WTC11 (cell line): ENCODE measurements at regions not wholly inside any gene's neighbourhood (a gene's known extent, or its start where the extent isn't known, plus 50 kb on each side); places are given as distances from the start of the nearest gene placed in this dataset.

Experiments
- ATAC-seq: fragments of 200-7000 bp; cut with Tn5 transposase; 2 replicates; pipeline ENCODE4 v1.10.0; 2021; ENCODE audit warnings: mild to moderate bottlenecking, moderate library complexity
- CTCF ChIA-PET: fragments of 300-600 bp; sonication (Branson Sonifier 250); formaldehyde crosslinking; loops from one replicate; lab custom pipeline; 2021; ENCODE audit warnings: antibody characterized with exemption; lab: Charles Lee
- POLR2A ChIA-PET: fragments of 350-600 bp; sonication (Branson Sonifier 250); formaldehyde crosslinking; loops from one replicate; lab custom pipeline; 2021; ENCODE audit warnings: antibody characterized with exemption; lab: Charles Lee
- DNase-seq: peaks from one replicate; pipeline ENCODE4 v3.0.0; 2021; ENCODE audit warnings: low spot score
- H3K27ac Mint-ChIP-seq: 2 replicates; pipeline ENCODE4 v1.8.0; 2021; ENCODE audit warnings: mixed read lengths
- H3K27me3 Mint-ChIP-seq: 2 replicates; pipeline ENCODE4 v1.8.0; 2021; ENCODE audit warnings: low read depth, mild to moderate bottlenecking, moderate library complexity, mixed read lengths
- H3K36me3 Mint-ChIP-seq: 2 replicates; pipeline ENCODE4 v1.8.0; 2021; ENCODE audit warnings: mixed read lengths
- H3K4me1 Mint-ChIP-seq: 2 replicates; pipeline ENCODE4 v1.8.0; 2022; ENCODE audit warnings: mixed read lengths
- H3K4me3 Mint-ChIP-seq: 2 replicates; pipeline ENCODE4 v1.8.0; 2021; ENCODE audit warnings: mild to moderate bottlenecking, moderate library complexity, mixed read lengths
- H3K9me3 Mint-ChIP-seq: 2 replicates; pipeline ENCODE4 v1.8.0; 2021; ENCODE audit warnings: mixed read lengths
- ELF4 ChIP-seq: sonication (generic); formaldehyde crosslinking; IDR thresholded peaks from 2 replicates; pipeline ENCODE4 v1.8.1; 2022; ENCODE audit warnings: low read depth, mild to moderate bottlenecking, moderate library complexity, missing genetic modification reagents
- ESRRA ChIP-seq: sonication (generic); formaldehyde crosslinking; IDR thresholded peaks from 2 replicates; pipeline ENCODE4 v1.8.1; 2022; ENCODE audit warnings: mild to moderate bottlenecking, missing genetic modification reagents, borderline replicate concordance
- GRHL2 ChIP-seq: fragments of 250-450 bp; sonication (Bioruptor Pico); IDR thresholded peaks from 2 replicates; pipeline ENCODE4 v1.8.0; 2022; ENCODE audit warnings: mild to moderate bottlenecking, moderate library complexity; ENCODE audit not compliant: insufficient replicate concordance, severe bottlenecking
- MAX ChIP-seq: sonication (generic); formaldehyde crosslinking; IDR thresholded peaks from 2 replicates; pipeline ENCODE4 v1.8.0; 2022; ENCODE audit warnings: mild to moderate bottlenecking, missing genetic modification reagents
- NFATC4 ChIP-seq: fragments of 250-450 bp; sonication (Bioruptor Pico); IDR thresholded peaks from 2 replicates; pipeline ENCODE4 v1.9.0; 2021; ENCODE audit warnings: mild to moderate bottlenecking
- NFYB ChIP-seq: sonication (generic); formaldehyde crosslinking; conservative IDR thresholded peaks from 2 replicates; pipeline ENCODE4 v1.8.0; 2022; ENCODE audit warnings: low read depth, missing genetic modification reagents
- OVOL2 ChIP-seq: fragments of 250-450 bp; sonication (Bioruptor Pico); IDR thresholded peaks from 2 replicates; pipeline ENCODE4 v1.9.0; 2021; ENCODE audit warnings: mild to moderate bottlenecking, borderline replicate concordance
- PRRX2 ChIP-seq: fragments of 250-450 bp; sonication (Bioruptor Pico); IDR thresholded peaks from 2 replicates; pipeline ENCODE4 v1.8.0; 2021; ENCODE audit warnings: mild to moderate bottlenecking
- RORB ChIP-seq: fragments of 250-450 bp; sonication (Bioruptor Pico); IDR thresholded peaks from 2 replicates; pipeline ENCODE4 v1.9.0; 2021; ENCODE audit warnings: mild to moderate bottlenecking
- TCF7 ChIP-seq: sonication (generic); formaldehyde crosslinking; IDR thresholded peaks from 2 replicates; pipeline ENCODE4 v1.8.0; 2022; ENCODE audit warnings: mild to moderate bottlenecking, low read depth, missing genetic modification reagents, moderate library complexity
- TEAD4 ChIP-seq: sonication (generic); formaldehyde crosslinking; IDR thresholded peaks from 2 replicates; pipeline ENCODE4 v1.8.0; 2022; ENCODE audit warnings: mild to moderate bottlenecking, missing genetic modification reagents
- USF2 ChIP-seq: sonication (generic); formaldehyde crosslinking; IDR thresholded peaks from 2 replicates; pipeline ENCODE4 v1.8.1; 2023; ENCODE audit warnings: mild to moderate bottlenecking, missing genetic modification reagents, moderate library complexity
- ZBTB21 ChIP-seq: sonication (generic); formaldehyde crosslinking; IDR thresholded peaks from 2 replicates; pipeline ENCODE4 v1.8.1; 2023; ENCODE audit warnings: mild to moderate bottlenecking, missing genetic modification reagents, borderline replicate concordance
- ZNF232 ChIP-seq: sonication (generic); formaldehyde crosslinking; IDR thresholded peaks from 2 replicates; pipeline ENCODE4 v1.8.0; 2022; ENCODE audit warnings: mild to moderate bottlenecking, missing genetic modification reagents
- ZNF512 ChIP-seq: sonication (generic); formaldehyde crosslinking; IDR thresholded peaks from 2 replicates; pipeline ENCODE4 v1.8.1; 2022; ENCODE audit warnings: missing genetic modification reagents, borderline replicate concordance
- TF ChIP-seq, protein P1 (sequence below): sonication (generic); formaldehyde crosslinking; conservative IDR thresholded peaks from 2 replicates; pipeline ENCODE4 v1.8.1; 2023; ENCODE audit warnings: mild to moderate bottlenecking, low read depth, missing genetic modification reagents, moderate library complexity
- TF ChIP-seq, protein P2 (sequence below): sonication (generic); formaldehyde crosslinking; conservative IDR thresholded peaks from 2 replicates; pipeline ENCODE4 v1.8.1; 2022; ENCODE audit warnings: mild to moderate bottlenecking, missing genetic modification reagents

DNA sequence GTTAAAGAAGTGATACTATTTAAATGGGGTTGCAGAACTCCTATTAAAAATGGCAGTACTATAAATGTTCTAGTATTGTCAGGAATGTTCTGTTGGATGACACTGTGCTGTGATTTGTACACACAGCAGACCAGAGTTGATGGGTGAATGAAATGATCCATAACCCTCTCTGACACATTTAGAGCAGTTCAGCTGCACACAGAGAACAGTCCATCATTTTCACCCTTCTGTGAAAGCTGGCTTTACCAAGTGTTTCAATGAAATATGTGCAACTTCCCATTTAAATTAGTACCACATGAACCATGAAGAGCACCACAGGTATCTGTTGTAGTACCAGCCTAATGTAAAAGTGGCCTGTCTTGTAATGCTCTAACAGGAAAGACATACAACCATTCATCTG, 981.4 kb downstream of the TMEM182 start (continued):
- TF ChIP-seq USF2 (CRISPR knock-in tag) (no peak), ZNF512 (CRISPR knock-in tag) (no peak)
- TF ChIP-seq, protein P1, sequence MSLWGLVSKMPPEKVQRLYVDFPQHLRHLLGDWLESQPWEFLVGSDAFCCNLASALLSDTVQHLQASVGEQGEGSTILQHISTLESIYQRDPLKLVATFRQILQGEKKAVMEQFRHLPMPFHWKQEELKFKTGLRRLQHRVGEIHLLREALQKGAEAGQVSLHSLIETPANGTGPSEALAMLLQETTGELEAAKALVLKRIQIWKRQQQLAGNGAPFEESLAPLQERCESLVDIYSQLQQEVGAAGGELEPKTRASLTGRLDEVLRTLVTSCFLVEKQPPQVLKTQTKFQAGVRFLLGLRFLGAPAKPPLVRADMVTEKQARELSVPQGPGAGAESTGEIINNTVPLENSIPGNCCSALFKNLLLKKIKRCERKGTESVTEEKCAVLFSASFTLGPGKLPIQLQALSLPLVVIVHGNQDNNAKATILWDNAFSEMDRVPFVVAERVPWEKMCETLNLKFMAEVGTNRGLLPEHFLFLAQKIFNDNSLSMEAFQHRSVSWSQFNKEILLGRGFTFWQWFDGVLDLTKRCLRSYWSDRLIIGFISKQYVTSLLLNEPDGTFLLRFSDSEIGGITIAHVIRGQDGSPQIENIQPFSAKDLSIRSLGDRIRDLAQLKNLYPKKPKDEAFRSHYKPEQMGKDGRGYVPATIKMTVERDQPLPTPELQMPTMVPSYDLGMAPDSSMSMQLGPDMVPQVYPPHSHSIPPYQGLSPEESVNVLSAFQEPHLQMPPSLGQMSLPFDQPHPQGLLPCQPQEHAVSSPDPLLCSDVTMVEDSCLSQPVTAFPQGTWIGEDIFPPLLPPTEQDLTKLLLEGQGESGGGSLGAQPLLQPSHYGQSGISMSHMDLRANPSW (CRISPR knock-in tag) = no peak

DNA sequence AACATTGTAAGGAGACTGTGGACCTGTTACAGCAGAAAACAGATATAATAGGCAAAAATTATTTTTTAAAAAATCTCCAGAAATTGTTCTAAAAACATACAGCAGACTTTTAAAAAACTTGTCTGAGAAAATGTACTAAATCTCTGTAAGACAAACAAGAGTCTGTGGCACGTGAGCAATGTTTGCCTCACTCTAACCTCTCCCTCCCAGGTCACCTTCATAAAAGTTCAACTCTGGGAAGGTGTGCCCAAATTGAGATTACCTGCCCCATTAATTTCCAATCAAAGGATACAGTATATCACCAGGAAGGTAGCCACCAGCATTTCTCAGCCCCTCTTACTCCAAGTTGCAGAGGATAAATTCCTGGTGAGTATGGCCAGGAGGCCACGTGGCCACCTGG, 992.7 kb downstream of the TMEM182 start:
- Mint-ChIP-seq H3K9me3 (peaks cover 12% of the 10 kb centered on the region; the same call in 1 of the 2 replicates), H3K4me1 (no peaks in the 10 kb centered on the region), H3K27ac (no peak overlapping the region), H3K27me3 (no peaks in the 10 kb centered on the region), H3K36me3 (no peaks in the 10 kb centered on the region), H3K4me3 (no peak overlapping the region)
- TF ChIP-seq MAX (CRISPR knock-in tag) (no peak), ESRRA (no peak), NFYB (CRISPR knock-in tag) (no peak), PRRX2 (no peak), TEAD4 (CRISPR knock-in tag) (no peak), ZNF232 (CRISPR knock-in tag) (no peak)
- TF ChIP-seq, protein P2, sequence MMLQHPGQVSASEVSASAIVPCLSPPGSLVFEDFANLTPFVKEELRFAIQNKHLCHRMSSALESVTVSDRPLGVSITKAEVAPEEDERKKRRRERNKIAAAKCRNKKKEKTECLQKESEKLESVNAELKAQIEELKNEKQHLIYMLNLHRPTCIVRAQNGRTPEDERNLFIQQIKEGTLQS = no peak
- CTCF ChIA-PET = no interaction called here
- POLR2A ChIA-PET = no interaction called here
- ATAC-seq = no peak
- no peak for DNase-seq

- TF ChIP-seq ZBTB21 (CRISPR knock-in tag) (no peak), OVOL2 (CRISPR knock-in tag) (no peak), NFATC4 (CRISPR knock-in tag) (no peak), GRHL2 (CRISPR knock-in tag) (no peak), ZNF232 (CRISPR knock-in tag) (no peak), TCF7 (no peak), RORB (CRISPR knock-in tag) (no peak), ELF4 (CRISPR knock-in tag) (no peak)
- TF ChIP-seq, protein P2 = no peak
- H3K27me3 Mint-ChIP-seq = peaks cover 3% of the 10 kb centered on the region; the same call in 1 of the 2 replicates
- ATAC-seq = no peak; the same call in 1 of the 2 replicates
- peaks cover 15% of the 10 kb centered on the region for H3K9me3 Mint-ChIP-seq
- ChIA-PET POLR2A (no interaction called here), CTCF (no interaction called here)
- H3K36me3 Mint-ChIP-seq = no peaks in the 10 kb centered on the region; the same call in 1 of the 2 replicates
- no peak for DNase-seq
- H3K4me3 Mint-ChIP-seq = no peak overlapping the region
- no peak overlapping the region for H3K27ac Mint-ChIP-seq
- H3K4me1 Mint-ChIP-seq = peaks cover 7% of the 10 kb centered on the region
Observed at GRCh38 chr2:103773884-103774283, 1012.1 kb downstream of the TMEM182 start.
